C4-2B (cell line): ENCODE measurements at regions not wholly inside any gene's neighbourhood (a gene's known extent, or its start where the extent isn't known, plus 50 kb on each side); places are given as distances from the start of the nearest gene placed in this dataset.

Source experiments
- ZFX ChIP-seq: fragments of 450-650 bp; IDR thresholded peaks from 2 replicates; pipeline ENCODE4 v1.6.1; 2017
- TF ChIP-seq, protein P1 (sequence below): fragments of 450-650 bp; conservative IDR thresholded peaks from 2 replicates; pipeline ENCODE4 v1.5.1; 2017; ENCODE audit warnings: mild to moderate bottlenecking

DNA sequence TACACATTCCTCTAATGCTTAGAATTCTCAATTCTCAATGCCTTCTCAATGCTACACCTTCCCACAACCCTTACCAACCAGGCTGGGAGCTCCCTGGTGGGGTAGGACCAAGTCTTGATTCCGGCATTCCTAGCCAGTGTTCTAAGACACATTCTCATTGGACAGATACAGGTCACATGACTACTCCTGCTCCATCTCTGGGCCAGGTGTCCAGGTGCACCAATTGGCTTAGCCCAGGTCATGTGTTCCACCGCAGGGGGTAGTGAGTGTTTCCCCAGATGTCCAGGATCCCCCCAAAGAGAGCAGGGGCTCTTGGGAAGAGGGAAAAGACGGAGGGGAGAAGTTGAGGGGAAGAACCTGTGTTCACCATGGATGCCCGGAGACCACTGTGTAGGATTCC, 58.7 kb upstream of the MLN start:
- TF ChIP-seq, protein P1, sequence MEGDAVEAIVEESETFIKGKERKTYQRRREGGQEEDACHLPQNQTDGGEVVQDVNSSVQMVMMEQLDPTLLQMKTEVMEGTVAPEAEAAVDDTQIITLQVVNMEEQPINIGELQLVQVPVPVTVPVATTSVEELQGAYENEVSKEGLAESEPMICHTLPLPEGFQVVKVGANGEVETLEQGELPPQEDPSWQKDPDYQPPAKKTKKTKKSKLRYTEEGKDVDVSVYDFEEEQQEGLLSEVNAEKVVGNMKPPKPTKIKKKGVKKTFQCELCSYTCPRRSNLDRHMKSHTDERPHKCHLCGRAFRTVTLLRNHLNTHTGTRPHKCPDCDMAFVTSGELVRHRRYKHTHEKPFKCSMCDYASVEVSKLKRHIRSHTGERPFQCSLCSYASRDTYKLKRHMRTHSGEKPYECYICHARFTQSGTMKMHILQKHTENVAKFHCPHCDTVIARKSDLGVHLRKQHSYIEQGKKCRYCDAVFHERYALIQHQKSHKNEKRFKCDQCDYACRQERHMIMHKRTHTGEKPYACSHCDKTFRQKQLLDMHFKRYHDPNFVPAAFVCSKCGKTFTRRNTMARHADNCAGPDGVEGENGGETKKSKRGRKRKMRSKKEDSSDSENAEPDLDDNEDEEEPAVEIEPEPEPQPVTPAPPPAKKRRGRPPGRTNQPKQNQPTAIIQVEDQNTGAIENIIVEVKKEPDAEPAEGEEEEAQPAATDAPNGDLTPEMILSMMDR = no peak
- no peak for TF ChIP-seq ZFX
